ENCODE measurements at regions not wholly inside any gene's neighbourhood (a gene's known extent, or its start where the extent isn't known, plus 50 kb on each side); places are given as distances from the start of the nearest gene placed in this dataset.

GRCh38 chr5:91214571-91214970, 168.5 kb downstream of the ARRDC3 start:
- H3K4me3 ChIP-seq (ENCODE audit: low read length in 3 of 3) = no peak overlapping the region
- intact Hi-C loops (cut with DNase I) = no loop called here

More at GRCh38 chr5:91214571-91214970, 168.5 kb downstream of the ARRDC3 start:
- Histone ChIP-seq H3K27ac (ENCODE audit: low read depth in 2 of 2, low read length in 2 of 2) (no peak overlapping the region), H3K9ac (ENCODE audit: low read length in 3 of 3) (no peak overlapping the region), H3K4me1 (ENCODE audit: control insufficient read depth in 2 of 3, insufficient read depth in 2 of 3, low read depth in 1 of 3, low read length in 3 of 3) (peaks cover 0 to 4% (median 0%) of the 10 kb centered on the region in 3 donors), H3K36me3 (ENCODE audit: control insufficient read depth in 2 of 3, insufficient read depth in 3 of 3, low read length in 3 of 3) (no peaks in the 10 kb centered on the region), H3K9me3 (ENCODE audit: control insufficient read depth in 2 of 3, insufficient read depth in 1 of 3, low read length in 3 of 3) (no peaks in the 10 kb centered on the region), H3K27me3 (ENCODE audit: control insufficient read depth, insufficient read depth, low read length) (no peaks in the 10 kb centered on the region)
- no peak for TF ChIP-seq CTCF (IDR thresholded peaks at IDR 0.05; ENCODE audit: borderline replicate concordance, extremely low read depth, insufficient read depth)
- FAIRE-seq (no peak), DNase-seq (no peak)
